ENCODE measurements at regions not wholly inside any gene's neighbourhood (a gene's known extent, or its start where the extent isn't known, plus 50 kb on each side); places are given as distances from the start of the nearest gene placed in this dataset.
"Not testable (repeated sequence)": the region's sequence is repeated elsewhere in the genome, so short reads cannot be mapped to it uniquely, and the experiment has no call there.

- no peak overlapping the region for H3K9ac ChIP-seq (ENCODE audit: low read depth, low read length)
- DNase-seq, result no peak
- no peaks in the 10 kb centered on the region for H4K20me1 ChIP-seq (ENCODE audit: insufficient read depth, low read length)
- no peak overlapping the region for H2AK9ac ChIP-seq (replicated peaks; ENCODE audit: low read depth, low read length, poor library complexity)
- H3K27ac ChIP-seq (ENCODE audit: insufficient read depth, low read length), result no peak overlapping the region
- no peak overlapping the region for H2BK15ac ChIP-seq (ENCODE audit: low read depth, low read length)
- H3K56ac ChIP-seq (ENCODE audit: extremely low read depth, insufficient read depth, low read length), result no peak overlapping the region
- no peak overlapping the region for H2BK5ac ChIP-seq (ENCODE audit: low read depth, low read length, poor library complexity, severe bottlenecking)
- H3K9me1 ChIP-seq (ENCODE audit: insufficient read depth, low read length), result no peaks in the 10 kb centered on the region
- no peak overlapping the region for H3K18ac ChIP-seq (ENCODE audit: low read depth, low read length)
- H3K27me3 ChIP-seq (ENCODE audit: control insufficient read depth, insufficient read depth, low read length), result peaks cover 4% of the 10 kb centered on the region
- H3K23ac ChIP-seq (ENCODE audit: low read depth, low read length), result no peak overlapping the region
- in situ Hi-C loops (cut with MboI; ENCODE audit: low sequenced_read_pairs), result no loop called here
- H3K36me3 ChIP-seq (ENCODE audit: control insufficient read depth, insufficient read depth, low read length), result no peaks in the 10 kb centered on the region
- H3K14ac ChIP-seq (replicated peaks; ENCODE audit: low read depth, low read length), result no peak overlapping the region
- no peaks in the 10 kb centered on the region for H3K79me1 ChIP-seq (ENCODE audit: low read depth in 1 of 2, low read length in 2 of 2)
- H3K4me3 ChIP-seq (ENCODE audit: insufficient read depth, low read depth, low read length), result no peak overlapping the region
- intact Hi-C loops (cut with micrococcal nuclease), result no loop called here
- H3K4me1 ChIP-seq (ENCODE audit: control insufficient read depth, insufficient read depth, low read length), result no peaks in the 10 kb centered on the region
- no peak overlapping the region for H2BK120ac ChIP-seq (ENCODE audit: low read depth, low read length)
- no TSS peak for BruUV-seq (replicated peaks)
- CTCF ChIA-PET, result no interaction called here
- POLR2A ChIA-PET (ENCODE audit: unreplicated experiment), result no interaction called here
- no peak for TF ChIP-seq BHLHE40 (IDR thresholded peaks at IDR 0.05; ENCODE audit: low read depth, low read length)
- TF ChIP-seq NFE2L2 (IDR thresholded peaks at IDR 0.05; ENCODE audit: low read depth, low read length), result no peak
- no peak for TF ChIP-seq SMC3 (IDR thresholded peaks at IDR 0.05; ENCODE audit: low read depth, low read length)
- TF ChIP-seq MAZ (IDR thresholded peaks at IDR 0.05; ENCODE audit: borderline replicate concordance, low read depth, low read length), result no peak
- TF ChIP-seq RAD21 (IDR thresholded peaks at IDR 0.05; ENCODE audit: low read length), result no peak
- TF ChIP-seq MAFK (IDR thresholded peaks at IDR 0.05; ENCODE audit: low read depth, low read length), result no peak
- no peak for TF ChIP-seq CTCF (conservative IDR thresholded peaks at IDR 0.05; ENCODE audit: low read depth, low read length)
- H2BK20ac ChIP-seq (ENCODE audit: low read depth, low read length), result no peak overlapping the region
- no peaks in the 10 kb centered on the region for H3K9me3 ChIP-seq (ENCODE audit: control insufficient read depth, insufficient read depth, low read length)
- no peak overlapping the region for H4K8ac ChIP-seq (ENCODE audit: low read depth in 2 of 2, low read length in 2 of 2)
- dilution Hi-C loops (cut with HindIII; ENCODE audit: low sequenced_read_pairs, unreplicated experiment), result no loop called here
- H4K5ac ChIP-seq (ENCODE audit: low read depth, low read length), result no peak overlapping the region
- no peak overlapping the region for H3K4me2 ChIP-seq (ENCODE audit: low read depth, low read length)
- 20% methylated on average over 1 of the region's 3 CpGs; no CpG with 5 or more reads in 1 of the 2 experiments for WGBS, 2 experiments (ENCODE audit: extremely low coverage in 2 of 2, insufficient read length in 1 of 2)
- no peak overlapping the region for H2AFZ ChIP-seq (replicated peaks; ENCODE audit: low read length, poor library complexity)
- no peak overlapping the region for H4K91ac ChIP-seq (ENCODE audit: insufficient read depth, low read depth, low read length)
- H3K4ac ChIP-seq (ENCODE audit: low read depth, low read length), result no peak overlapping the region
- H2AK5ac ChIP-seq (ENCODE audit: low read depth, low read length), result no peak overlapping the region
- ATAC-seq (ENCODE audit: low read depth), result no peak
Observed at GRCh38 chr18:63051928-63052327, 267.6 kb downstream of the BCL2 start.

DNA sequence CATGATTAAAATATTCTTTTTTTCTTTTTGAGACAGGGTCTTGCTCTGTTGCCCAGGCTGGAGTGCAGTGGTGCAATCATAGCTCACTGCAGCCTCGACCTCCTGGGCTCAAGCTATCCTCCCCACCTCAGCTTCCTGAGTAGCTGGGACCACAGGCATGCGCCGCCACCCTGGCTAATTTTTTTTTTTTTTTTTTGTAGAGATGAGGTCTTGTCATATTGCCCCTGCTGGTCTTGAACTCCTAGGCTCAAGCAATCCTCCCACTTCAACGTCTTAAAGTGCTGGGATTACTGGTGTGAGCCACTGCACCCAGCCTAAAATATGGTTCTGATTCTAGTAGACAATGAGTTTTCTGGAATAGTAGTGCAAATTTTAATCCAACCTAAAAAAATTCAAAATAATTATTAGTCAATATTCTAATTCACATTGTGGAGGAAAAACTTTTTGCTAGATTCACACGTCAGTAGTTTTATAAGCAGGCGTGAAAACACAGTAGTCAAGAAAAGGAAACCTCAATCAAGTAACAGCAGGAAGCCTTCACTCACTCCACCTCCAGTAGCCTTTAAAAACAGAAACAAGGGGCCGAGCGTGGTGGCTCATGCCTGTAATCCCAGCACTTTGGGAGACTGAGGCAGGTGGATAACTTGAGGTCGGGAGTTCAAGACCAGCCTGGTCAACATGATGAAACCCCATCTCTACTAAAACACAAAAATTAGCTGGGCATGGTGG lies 268.7 kb downstream of the BCL2 start:
- H3K9ac ChIP-seq (ENCODE audit: low read depth, low read length); H4K20me1 ChIP-seq (ENCODE audit: insufficient read depth, low read length); in situ Hi-C loops (cut with MboI; ENCODE audit: low sequenced_read_pairs); H3K18ac ChIP-seq (ENCODE audit: low read depth, low read length); ATAC-seq (ENCODE audit: low read depth); DNase-seq; H2AK5ac ChIP-seq (ENCODE audit: low read depth, low read length); H3K14ac ChIP-seq (replicated peaks; ENCODE audit: low read depth, low read length); H4K91ac ChIP-seq (ENCODE audit: insufficient read depth, low read depth, low read length); POLR2A ChIA-PET (ENCODE audit: unreplicated experiment); H2AFZ ChIP-seq (replicated peaks; ENCODE audit: low read length, poor library complexity); H3K27ac ChIP-seq (ENCODE audit: insufficient read depth, low read length); H3K4me2 ChIP-seq (ENCODE audit: low read depth, low read length); H3K79me1 ChIP-seq (ENCODE audit: low read depth in 1 of 2, low read length in 2 of 2); H3K9me1 ChIP-seq (ENCODE audit: insufficient read depth, low read length); H3K4me1 ChIP-seq (ENCODE audit: control insufficient read depth, insufficient read depth, low read length); BruUV-seq (replicated peaks); H3K4me3 ChIP-seq (ENCODE audit: insufficient read depth, low read depth, low read length); H3K56ac ChIP-seq (ENCODE audit: extremely low read depth, insufficient read depth, low read length); H2BK15ac ChIP-seq (ENCODE audit: low read depth, low read length); H2BK120ac ChIP-seq (ENCODE audit: low read depth, low read length); dilution Hi-C loops (cut with HindIII; ENCODE audit: low sequenced_read_pairs, unreplicated experiment); H3K9me3 ChIP-seq (ENCODE audit: control insufficient read depth, insufficient read depth, low read length); H3K36me3 ChIP-seq (ENCODE audit: control insufficient read depth, insufficient read depth, low read length); CTCF ChIA-PET; intact Hi-C loops (cut with micrococcal nuclease); H3K27me3 ChIP-seq (ENCODE audit: control insufficient read depth, insufficient read depth, low read length); H2BK20ac ChIP-seq (ENCODE audit: low read depth, low read length); H4K5ac ChIP-seq (ENCODE audit: low read depth, low read length); H2AK9ac ChIP-seq (replicated peaks; ENCODE audit: low read depth, low read length, poor library complexity); H3K4ac ChIP-seq (ENCODE audit: low read depth, low read length); H4K8ac ChIP-seq (ENCODE audit: low read depth in 2 of 2, low read length in 2 of 2); H3K23ac ChIP-seq (ENCODE audit: low read depth, low read length); H2BK5ac ChIP-seq (ENCODE audit: low read depth, low read length, poor library complexity, severe bottlenecking): not testable (repeated sequence)
- no CpG with 5 or more reads among the region's 9 CpGs for WGBS, 2 experiments (ENCODE audit: extremely low coverage in 2 of 2, insufficient read length in 1 of 2)
